ENCODE measurements at regions not wholly inside any gene's neighbourhood (a gene's known extent, or its start where the extent isn't known, plus 50 kb on each side); places are given as distances from the start of the nearest gene placed in this dataset.

GRCh38 chr5:139743804-139744203 lies 51.8 kb upstream of the PSD2 start:
- no peak for TF ChIP-seq CTCF (IDR thresholded peaks at IDR 0.05; ENCODE audit: unreplicated experiment)
- peaks cover 57% of the 10 kb centered on the region for H3K4me1 Mint-ChIP-seq
- H3K36me3 Mint-ChIP-seq = no peaks in the 10 kb centered on the region
- DNase-seq (ENCODE audit: low spot score in 2 of 2, unreplicated experiment in 2 of 2) = no peak
- no peak overlapping the region for H3K4me3 Mint-ChIP-seq
- no peak overlapping the region for H3K27ac Mint-ChIP-seq
- no peaks in the 10 kb centered on the region for H3K9me3 Mint-ChIP-seq
- peaks cover 23% of the 10 kb centered on the region for H3K27me3 Mint-ChIP-seq (ENCODE audit: low read depth)

- peaks cover 53% of the 10 kb centered on the region for H3K4me1 Mint-ChIP-seq
- no peaks in the 10 kb centered on the region for H3K9me3 Mint-ChIP-seq
- no peaks in the 10 kb centered on the region for H3K36me3 Mint-ChIP-seq
- TF ChIP-seq CTCF (IDR thresholded peaks at IDR 0.05; ENCODE audit: unreplicated experiment) = no peak
- no peak overlapping the region for H3K27ac Mint-ChIP-seq
- H3K4me3 Mint-ChIP-seq = no peak overlapping the region
- H3K27me3 Mint-ChIP-seq (ENCODE audit: low read depth) = peaks cover 31% of the 10 kb centered on the region
- no peak for DNase-seq (ENCODE audit: low spot score in 2 of 2, unreplicated experiment in 2 of 2)
Observed at GRCh38 chr5:139744471-139745131, 51.0 kb upstream of the PSD2 start.

GRCh38 chr5:139745132-139745799 lies 50.3 kb upstream of the PSD2 start:
- no peak for DNase-seq (ENCODE audit: low spot score in 2 of 2, unreplicated experiment in 2 of 2)

GRCh38 chr5:139745800-139746690 lies 49.6 kb upstream of the PSD2 start:
- peaks cover 37% of the 10 kb centered on the region for H3K27me3 Mint-ChIP-seq (ENCODE audit: low read depth)

More at GRCh38 chr5:139745132-139745799, 50.3 kb upstream of the PSD2 start:
- Mint-ChIP-seq H3K4me3 (no peak overlapping the region), H3K9me3 (no peaks in the 10 kb centered on the region), H3K36me3 (no peaks in the 10 kb centered on the region), H3K27me3 (ENCODE audit: low read depth) (peaks cover 33% of the 10 kb centered on the region), H3K4me1 (peaks cover 50% of the 10 kb centered on the region), H3K27ac (no peak overlapping the region)
- TF ChIP-seq CTCF (IDR thresholded peaks at IDR 0.05; ENCODE audit: unreplicated experiment) = no peak

More at GRCh38 chr5:139745800-139746690, 49.6 kb upstream of the PSD2 start:
- peak overlapping the region; percentile 61 for H3K4me3 Mint-ChIP-seq
- TF ChIP-seq CTCF (IDR thresholded peaks at IDR 0.05; ENCODE audit: unreplicated experiment) = no peak
- H3K27ac Mint-ChIP-seq = peak overlapping the region; percentile 85
- DNase-seq (ENCODE audit: low spot score in 2 of 2, unreplicated experiment in 2 of 2) = peak; percentile 43 to 75
- peaks cover 50% of the 10 kb centered on the region for H3K4me1 Mint-ChIP-seq
- no peaks in the 10 kb centered on the region for H3K36me3 Mint-ChIP-seq
- no peaks in the 10 kb centered on the region for H3K9me3 Mint-ChIP-seq
